Liver (tissue), 8 donors: ENCODE measurements at regions not wholly inside any gene's neighbourhood (a gene's known extent, or its start where the extent isn't known, plus 50 kb on each side); places are given as distances from the start of the nearest gene placed in this dataset.

Experiments used
- DNase-seq: peaks from one replicate; pipeline ENCODE4 v3.0.0-alpha.2; 2017; ENCODE audit warnings: low spot score
- H3K27ac ChIP-seq, 2 donors: one replicate each; pipeline ENCODE4 v1.7.0; 2013; ENCODE audit warnings: inconsistent platforms in 2 of 2, low read length in 2 of 2, control low read depth in 1 of 2, low read depth in 1 of 2, mild to moderate bottlenecking in 1 of 2
- H3K27me3 ChIP-seq, 4 donors: one replicate each; pipeline versions ENCODE4 v1.6.1 to v1.7.0; 2013; ENCODE audit warnings: low read length in 3 of 4, inconsistent platforms in 1 of 4, mild to moderate bottlenecking in 1 of 4, moderate library complexity in 1 of 4; ENCODE audit not compliant: control insufficient read depth in 4 of 4, insufficient read depth in 4 of 4
- H3K36me3 ChIP-seq, 4 donors: one replicate each; pipeline versions ENCODE4 v1.6.1 to v1.7.0; 2013; ENCODE audit warnings: low read length in 3 of 4, mild to moderate bottlenecking in 3 of 4, low read depth in 1 of 4, moderate library complexity in 1 of 4; ENCODE audit not compliant: control insufficient read depth in 4 of 4, insufficient read depth in 3 of 4
- H3K4me1 ChIP-seq, 4 donors: one replicate each; pipeline versions ENCODE4 v1.6.1 to v1.7.0; 2013; ENCODE audit warnings: low read length in 3 of 4, mild to moderate bottlenecking in 3 of 4, moderate library complexity in 1 of 4; ENCODE audit not compliant: control insufficient read depth in 4 of 4, insufficient read depth in 4 of 4
- H3K4me3 ChIP-seq, 3 donors: one replicate each; pipeline versions ENCODE4 v1.6.1 to v1.7.0; 2013; ENCODE audit warnings: low read length in 3 of 3, control low read depth in 1 of 3, low read depth in 1 of 3, mild to moderate bottlenecking in 1 of 3
- H3K9ac ChIP-seq, 2 donors: one replicate each; pipeline ENCODE4 v1.7.0; 2013; ENCODE audit warnings: low read length in 2 of 2, mild to moderate bottlenecking in 2 of 2, moderate library complexity in 2 of 2, control low read depth in 1 of 2, low read depth in 1 of 2
- H3K9me3 ChIP-seq, 4 donors: one replicate each; pipeline versions ENCODE4 v1.6.1 to v1.7.0; 2013; ENCODE audit warnings: low read length in 3 of 4; ENCODE audit not compliant: control insufficient read depth in 4 of 4
- EGR1 ChIP-seq, 2 donors: IDR thresholded peaks; 2 replicates each; pipeline ENCODE4 v1.6.1; 2016 to 2018; ENCODE audit warnings: antibody characterized with exemption in 2 of 2, low read depth in 2 of 2
- FOXA1 ChIP-seq: IDR thresholded peaks from 2 replicates; pipeline ENCODE4 v1.6.1; 2016; ENCODE audit warnings: antibody characterized with exemption
- FOXA2 ChIP-seq: IDR thresholded peaks from 2 replicates; pipeline ENCODE4 v1.6.1; 2016; ENCODE audit warnings: antibody characterized with exemption
- GABPA ChIP-seq, 2 donors: IDR thresholded peaks in 1 of 2; conservative IDR thresholded peaks in 1 of 2; 2 replicates each; pipeline ENCODE4 v1.6.1; 2016; ENCODE audit warnings: antibody characterized with exemption in 2 of 2, mild to moderate bottlenecking in 1 of 2, moderate library complexity in 1 of 2
- HNF4A ChIP-seq, 2 donors: conservative IDR thresholded peaks; 2 replicates each; pipeline ENCODE4 v1.6.1; 2016; ENCODE audit warnings: antibody characterized with exemption in 2 of 2, mild to moderate bottlenecking in 2 of 2
- HNF4G ChIP-seq: IDR thresholded peaks from 2 replicates; pipeline ENCODE4 v1.6.1; 2016; ENCODE audit warnings: antibody characterized with exemption
- JUND ChIP-seq, 2 donors: IDR thresholded peaks; 2 replicates each; pipeline ENCODE4 v1.6.1; 2016; ENCODE audit warnings: antibody characterized with exemption in 2 of 2
- MAX ChIP-seq: IDR thresholded peaks from 2 replicates; pipeline ENCODE4 v1.6.1; 2016; ENCODE audit warnings: antibody characterized with exemption
- NR2F2 ChIP-seq: IDR thresholded peaks from 2 replicates; pipeline ENCODE4 v1.6.1; 2016; ENCODE audit warnings: antibody characterized with exemption
- RAD21 ChIP-seq, 2 donors: IDR thresholded peaks; 2 replicates each; pipeline ENCODE4 v1.6.1; 2016; ENCODE audit warnings: antibody characterized with exemption in 2 of 2, mild to moderate bottlenecking in 2 of 2
- REST ChIP-seq: IDR thresholded peaks from 2 replicates; pipeline ENCODE4 v1.6.1; 2016; ENCODE audit warnings: antibody characterized with exemption, mild to moderate bottlenecking
- RXRA ChIP-seq, 2 donors: IDR thresholded peaks; 2 replicates each; pipeline ENCODE4 v1.6.1; 2017 to 2018; ENCODE audit warnings: antibody characterized with exemption in 2 of 2, mild to moderate bottlenecking in 1 of 2
- SP1 ChIP-seq: IDR thresholded peaks from 2 replicates; pipeline ENCODE4 v1.6.1; 2018; ENCODE audit warnings: antibody characterized with exemption, mild to moderate bottlenecking
- TAF1 ChIP-seq: conservative IDR thresholded peaks from 2 replicates; pipeline ENCODE4 v1.6.1; 2016; ENCODE audit warnings: antibody characterized with exemption, mild to moderate bottlenecking
- YY1 ChIP-seq: IDR thresholded peaks from 2 replicates; pipeline ENCODE4 v1.6.1; 2016; ENCODE audit warnings: antibody characterized with exemption, mild to moderate bottlenecking
- ZBTB33 ChIP-seq: IDR thresholded peaks from 2 replicates; pipeline ENCODE4 v1.6.1; 2016; ENCODE audit warnings: antibody characterized with exemption
- WGBS: extraction: QIAGEN DNeasy Blood & Tissue Kit; methylation state at CpG from one replicate; pipeline ENCODE4 v1.1.7; 2013; 5-methylcytosine and 5-hydroxymethylcytosine counted together
- TF ChIP-seq, protein P1 (sequence below): IDR thresholded peaks from 2 replicates; pipeline ENCODE4 v1.6.1; 2016; ENCODE audit warnings: antibody characterized with exemption
- TF ChIP-seq, protein P2 (sequence below): fragments of 150-350 bp; IDR thresholded peaks from 2 replicates; pipeline ENCODE4 v1.5.1; 2017; ENCODE audit warnings: improper control_type of control experiment, low read depth, low read length; ENCODE audit not compliant: missing input control
- donor health status: healthy.
- donor health status: healthy.
- donor health status: healthy.
- donor health status: healthy.
- donor health status: healthy.

DNA sequence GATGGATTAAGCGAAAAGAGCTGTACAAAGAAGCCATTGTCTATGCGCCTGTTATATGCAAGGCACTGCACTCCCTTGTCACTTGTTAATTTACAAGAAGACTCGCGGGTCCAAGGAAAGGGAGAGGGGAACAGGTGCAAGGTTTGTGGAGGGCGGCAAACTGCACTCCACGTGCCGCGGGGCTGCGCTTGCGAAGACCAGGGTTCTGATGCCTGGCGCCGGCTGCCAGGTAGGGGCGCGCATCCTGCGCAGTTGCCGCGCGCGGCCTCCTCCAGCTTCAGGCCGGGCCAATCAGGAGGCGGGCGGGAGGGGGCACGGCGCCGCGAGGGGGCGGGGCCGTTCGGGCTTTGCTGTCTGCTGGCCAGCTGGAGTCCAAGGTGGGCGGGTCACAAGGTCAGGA is 140.6 kb upstream of the PALS2 start:
- H3K4me1 ChIP-seq: peaks cover 0 to 8% (median 3%) of the 10 kb centered on the region in 4 donors
- no peak for DNase-seq
- no peaks in the 10 kb centered on the region for H3K36me3 ChIP-seq
- no peaks in the 10 kb centered on the region for H3K9me3 ChIP-seq
- 97% methylated on average over 30 of the region's 30 CpGs for WGBS
- H3K9ac ChIP-seq: no peak overlapping the region
- no peaks in the 10 kb centered on the region for H3K27me3 ChIP-seq
- H3K4me3 ChIP-seq: no peak overlapping the region
- no peak for TF ChIP-seq YY1
- H3K27ac ChIP-seq: no peak overlapping the region

- Histone ChIP-seq H3K4me3 (no peak overlapping the region), H3K36me3 (no peaks in the 10 kb centered on the region), H3K4me1 (peaks cover 0 to 8% (median 3%) of the 10 kb centered on the region in 4 donors), H3K9ac (no peak overlapping the region), H3K9me3 (no peaks in the 10 kb centered on the region), H3K27me3 (no peaks in the 10 kb centered on the region), H3K27ac (no peak overlapping the region)
- whole genome bisulfite sequencing: 83% methylated on average over 4 of the region's 4 CpGs
- DNase-seq: no peak
- no peak for TF ChIP-seq RAD21 (IDR thresholded peaks at IDR 0.05)
- no peak for TF ChIP-seq EGR1 (IDR thresholded peaks at IDR 0.05; ENCODE audit: low read depth in 2 of 2)
- TF ChIP-seq YY1: no peak
- no peak for TF ChIP-seq GABPA (IDR thresholded peaks at IDR 0.05 in 1 of 2, conservative IDR thresholded peaks at IDR 0.05 in 1 of 2)
- no peak for TF ChIP-seq HNF4G
- no peak for TF ChIP-seq TAF1
- TF ChIP-seq REST: no peak
- no peak for TF ChIP-seq MAX
- no peak for TF ChIP-seq HNF4A (conservative IDR thresholded peaks at IDR 0.05)
- TF ChIP-seq ZBTB33: no peak
- TF ChIP-seq FOXA1: no peak
- TF ChIP-seq NR2F2: no peak
- TF ChIP-seq JUND (IDR thresholded peaks at IDR 0.05): no peak
- TF ChIP-seq, protein P1, sequence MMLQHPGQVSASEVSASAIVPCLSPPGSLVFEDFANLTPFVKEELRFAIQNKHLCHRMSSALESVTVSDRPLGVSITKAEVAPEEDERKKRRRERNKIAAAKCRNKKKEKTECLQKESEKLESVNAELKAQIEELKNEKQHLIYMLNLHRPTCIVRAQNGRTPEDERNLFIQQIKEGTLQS: no peak
- TF ChIP-seq, protein P2, sequence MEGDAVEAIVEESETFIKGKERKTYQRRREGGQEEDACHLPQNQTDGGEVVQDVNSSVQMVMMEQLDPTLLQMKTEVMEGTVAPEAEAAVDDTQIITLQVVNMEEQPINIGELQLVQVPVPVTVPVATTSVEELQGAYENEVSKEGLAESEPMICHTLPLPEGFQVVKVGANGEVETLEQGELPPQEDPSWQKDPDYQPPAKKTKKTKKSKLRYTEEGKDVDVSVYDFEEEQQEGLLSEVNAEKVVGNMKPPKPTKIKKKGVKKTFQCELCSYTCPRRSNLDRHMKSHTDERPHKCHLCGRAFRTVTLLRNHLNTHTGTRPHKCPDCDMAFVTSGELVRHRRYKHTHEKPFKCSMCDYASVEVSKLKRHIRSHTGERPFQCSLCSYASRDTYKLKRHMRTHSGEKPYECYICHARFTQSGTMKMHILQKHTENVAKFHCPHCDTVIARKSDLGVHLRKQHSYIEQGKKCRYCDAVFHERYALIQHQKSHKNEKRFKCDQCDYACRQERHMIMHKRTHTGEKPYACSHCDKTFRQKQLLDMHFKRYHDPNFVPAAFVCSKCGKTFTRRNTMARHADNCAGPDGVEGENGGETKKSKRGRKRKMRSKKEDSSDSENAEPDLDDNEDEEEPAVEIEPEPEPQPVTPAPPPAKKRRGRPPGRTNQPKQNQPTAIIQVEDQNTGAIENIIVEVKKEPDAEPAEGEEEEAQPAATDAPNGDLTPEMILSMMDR: no peak
- no peak for TF ChIP-seq FOXA2
- TF ChIP-seq SP1: no peak
- no peak for TF ChIP-seq RXRA (IDR thresholded peaks at IDR 0.05)
Measured at GRCh38 chr7:24434972-24435371, 138.3 kb upstream of the PALS2 start.
